ENCODE measurements at regions not wholly inside any gene's neighbourhood (a gene's known extent, or its start where the extent isn't known, plus 50 kb on each side); places are given as distances from the start of the nearest gene placed in this dataset.
"Not testable (repeated sequence)": the region's sequence is repeated elsewhere in the genome, so short reads cannot be mapped to it uniquely, and the experiment has no call there.

DNA sequence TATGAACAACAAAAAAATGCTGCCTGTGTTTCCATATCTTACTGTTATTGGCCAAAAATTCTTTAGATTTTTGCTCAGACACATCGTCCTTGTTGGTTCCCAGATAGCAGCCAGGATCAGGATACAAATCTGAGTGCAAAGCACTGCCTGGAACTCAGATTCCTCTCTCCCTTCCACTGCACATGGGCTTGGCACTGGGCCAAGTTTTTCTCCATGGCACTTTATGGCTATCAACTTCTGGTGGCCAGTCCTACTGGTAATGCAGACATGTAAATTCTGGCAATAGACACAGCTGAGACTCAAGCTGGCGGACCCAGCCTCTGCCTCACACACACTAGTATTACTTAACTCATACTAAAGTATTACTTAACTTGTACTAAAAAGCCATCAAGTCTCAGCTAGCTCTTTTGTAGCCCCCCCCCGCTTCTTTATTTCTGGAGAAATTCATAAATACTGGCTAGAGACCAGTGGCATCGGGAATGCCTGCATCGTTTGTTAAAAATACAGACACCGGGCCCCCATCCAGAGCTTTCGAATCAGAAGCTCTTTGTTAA lies 181.2 kb upstream of the COX10 start:
- DNase-seq (ENCODE audit: low spot score, unreplicated experiment): no peak
- no peaks in the 10 kb centered on the region for H3K27me3 Mint-ChIP-seq
- peaks cover 5% of the 10 kb centered on the region for H3K9me3 Mint-ChIP-seq (ENCODE audit: low read depth)
- H3K4me1 Mint-ChIP-seq (ENCODE audit: low read depth): peaks cover 17% of the 10 kb centered on the region
- TF ChIP-seq CTCF (IDR thresholded peaks at IDR 0.05; ENCODE audit: unreplicated experiment): no peak
- H3K27ac Mint-ChIP-seq: no peak overlapping the region
- H3K4me3 Mint-ChIP-seq (ENCODE audit: low read depth): no peak overlapping the region
- H3K36me3 Mint-ChIP-seq (ENCODE audit: insufficient read depth): no peaks in the 10 kb centered on the region

DNA sequence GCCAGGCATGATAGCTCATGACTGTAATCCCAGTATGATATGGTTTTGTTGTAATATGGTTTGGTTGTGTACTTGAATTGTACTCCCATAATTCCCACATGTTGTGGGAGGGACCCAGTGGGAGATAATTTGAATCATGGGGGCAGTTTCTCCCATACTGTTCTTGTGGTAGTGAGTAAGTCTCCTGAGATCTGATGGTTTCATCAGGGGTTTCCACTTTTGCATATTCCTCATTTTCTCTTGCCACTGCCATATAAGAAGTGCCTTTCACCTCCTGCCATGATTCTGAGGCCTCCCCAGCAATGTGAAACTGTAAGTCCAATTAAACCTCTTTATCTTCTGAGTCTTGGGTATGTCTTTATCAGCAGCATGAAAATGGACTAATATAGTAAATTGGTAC lies 160.3 kb upstream of the COX10 start:
- DNase-seq (ENCODE audit: low spot score, unreplicated experiment); H3K27me3 Mint-ChIP-seq; H3K9me3 Mint-ChIP-seq (ENCODE audit: low read depth); H3K4me3 Mint-ChIP-seq (ENCODE audit: low read depth); H3K36me3 Mint-ChIP-seq (ENCODE audit: insufficient read depth); H3K27ac Mint-ChIP-seq: not testable (repeated sequence)
- H3K4me1 Mint-ChIP-seq (ENCODE audit: low read depth): peaks cover 10% of the 10 kb centered on the region

DNA sequence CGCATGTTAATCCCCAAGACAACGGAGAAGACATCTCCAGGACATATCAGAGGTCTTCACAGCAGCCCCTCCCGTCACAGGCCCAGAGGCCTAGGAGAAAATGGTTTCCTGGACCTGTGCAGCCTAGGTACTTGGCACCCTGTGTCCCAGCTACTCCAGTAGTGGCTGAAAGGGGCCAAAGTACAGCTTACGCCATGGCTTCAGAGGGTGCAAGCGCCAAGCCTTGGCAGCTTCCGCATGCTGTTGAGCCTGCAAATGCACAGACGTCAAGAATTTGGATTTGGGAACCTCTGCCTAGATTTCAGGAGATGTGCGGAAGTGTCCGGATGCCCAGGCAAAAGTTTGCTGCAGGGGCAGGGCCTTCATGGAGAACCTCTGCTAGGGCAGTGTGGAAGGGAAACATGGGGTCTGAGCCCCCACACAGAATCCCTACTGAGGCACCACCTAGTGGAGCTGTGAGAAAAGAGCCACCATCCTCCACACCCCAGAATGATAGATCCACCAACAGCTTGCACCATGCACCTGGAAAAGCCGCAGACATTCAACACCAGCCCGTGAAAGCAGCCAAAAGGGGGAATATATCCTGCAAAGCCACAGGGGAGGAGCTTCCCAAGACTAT lies 159.3 kb upstream of the COX10 start:
- no peak for TF ChIP-seq CTCF (IDR thresholded peaks at IDR 0.05; ENCODE audit: unreplicated experiment)
- no peak for DNase-seq (ENCODE audit: low spot score, unreplicated experiment)
- peaks cover 10% of the 10 kb centered on the region for H3K4me1 Mint-ChIP-seq (ENCODE audit: low read depth)
- peaks cover 2% of the 10 kb centered on the region for H3K36me3 Mint-ChIP-seq (ENCODE audit: insufficient read depth)
- H3K27me3 Mint-ChIP-seq: no peaks in the 10 kb centered on the region
- H3K4me3 Mint-ChIP-seq (ENCODE audit: low read depth): no peak overlapping the region
- no peak overlapping the region for H3K27ac Mint-ChIP-seq
- no peaks in the 10 kb centered on the region for H3K9me3 Mint-ChIP-seq (ENCODE audit: low read depth)

- Mint-ChIP-seq H3K9me3 (ENCODE audit: low read depth) (peaks cover 3% of the 10 kb centered on the region), H3K27me3 (peaks cover 7% of the 10 kb centered on the region), H3K36me3 (ENCODE audit: insufficient read depth) (peaks cover 2% of the 10 kb centered on the region), H3K4me3 (ENCODE audit: low read depth) (no peak overlapping the region), H3K27ac (no peak overlapping the region), H3K4me1 (ENCODE audit: low read depth) (peaks cover 14% of the 10 kb centered on the region)
- no peak for DNase-seq (ENCODE audit: low spot score, unreplicated experiment)
- no peak for TF ChIP-seq CTCF (IDR thresholded peaks at IDR 0.05; ENCODE audit: unreplicated experiment)
These were observed 151.7 kb upstream of the COX10 start for GRCh38 chr17:13917634-13918033.

DNA sequence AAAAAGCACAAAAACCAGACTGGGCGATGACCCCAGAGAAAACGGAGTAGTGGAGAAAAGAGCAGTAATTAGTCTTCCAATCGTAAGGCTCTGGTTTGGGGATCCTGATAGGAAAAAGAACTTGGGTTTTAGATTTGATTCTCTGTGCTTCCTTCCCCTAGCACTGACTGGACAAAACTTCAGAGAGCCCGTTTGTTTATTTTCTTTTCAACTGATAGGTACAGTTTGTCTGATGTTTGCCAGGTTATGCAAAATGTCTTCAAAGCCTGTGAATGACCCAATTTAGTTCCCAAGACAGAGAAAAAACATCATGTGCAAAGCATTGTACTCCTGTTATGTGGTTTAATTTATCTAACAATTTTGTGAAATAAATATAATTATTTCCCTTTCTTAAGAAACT lies 151.1 kb upstream of the COX10 start:
- DNase-seq (ENCODE audit: low spot score, unreplicated experiment): no peak
- Mint-ChIP-seq H3K27me3 (peaks cover 9% of the 10 kb centered on the region), H3K4me3 (ENCODE audit: low read depth) (no peak overlapping the region), H3K4me1 (ENCODE audit: low read depth) (peaks cover 14% of the 10 kb centered on the region), H3K36me3 (ENCODE audit: insufficient read depth) (no peaks in the 10 kb centered on the region), H3K9me3 (ENCODE audit: low read depth) (peaks cover 3% of the 10 kb centered on the region), H3K27ac (no peak overlapping the region)
- TF ChIP-seq CTCF (IDR thresholded peaks at IDR 0.05; ENCODE audit: unreplicated experiment): no peak

DNA sequence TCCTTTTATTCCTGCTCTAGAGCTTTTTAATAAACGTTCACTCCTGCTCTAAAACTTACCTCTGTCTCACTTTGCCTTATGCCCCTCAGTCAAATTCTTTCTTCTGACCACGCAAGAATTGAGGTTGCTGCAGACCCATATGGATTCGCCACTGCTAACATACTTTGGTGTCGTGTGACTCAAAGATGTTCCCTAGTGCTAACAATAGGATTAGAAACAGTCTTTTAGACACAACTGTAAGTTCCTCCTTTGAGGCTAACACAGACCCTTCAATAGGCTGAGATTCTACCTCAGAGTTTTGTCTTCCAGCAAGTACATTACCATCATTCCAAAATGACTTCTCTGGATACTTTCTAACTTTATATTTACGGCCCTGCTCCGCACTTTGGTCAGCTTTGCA lies 149.5 kb upstream of the COX10 start:
- Mint-ChIP-seq H3K4me1 (ENCODE audit: low read depth) (peaks cover 14% of the 10 kb centered on the region), H3K27ac (no peak overlapping the region), H3K27me3 (peaks cover 9% of the 10 kb centered on the region), H3K9me3 (ENCODE audit: low read depth) (peaks cover 3% of the 10 kb centered on the region), H3K4me3 (ENCODE audit: low read depth) (no peak overlapping the region), H3K36me3 (ENCODE audit: insufficient read depth) (no peaks in the 10 kb centered on the region)
- no peak for DNase-seq (ENCODE audit: low spot score, unreplicated experiment)
- TF ChIP-seq CTCF (IDR thresholded peaks at IDR 0.05; ENCODE audit: unreplicated experiment): no peak
